SK-N-SH (cell line): ENCODE measurements at regions not wholly inside any gene's neighbourhood (a gene's known extent, or its start where the extent isn't known, plus 50 kb on each side); places are given as distances from the start of the nearest gene placed in this dataset.

ENCODE experiments used
- CTCF ChIA-PET: fragments of 300-600, 350-600 bp; formaldehyde crosslinking; extraction: SDS; loops from one replicate; lab custom pipeline; 2021; lab: Yijun Ruan, JAX
- POLR2A ChIA-PET: fragments of 350-600 bp; sonication (Branson Sonifier 250); formaldehyde crosslinking; extraction: SDS; loops from one replicate; lab custom pipeline; 2020; ENCODE audit warnings: antibody characterized with exemption, inconsistent platforms; lab: Yijun Ruan, JAX
- DNase-seq: peaks from one replicate; pipeline ENCODE4 v3.0.0; 2012
- H2AFZ ChIP-seq: fragments of 200-600 bp; sonication (generic); 2 replicates; pipeline ENCODE4 v1.8.1; 2016; ENCODE audit warnings: antibody characterized with exemption, mild to moderate bottlenecking, low read depth
- H3F3A ChIP-seq: fragments of 200-600 bp; sonication (generic); replicated peaks from 2 replicates; pipeline ENCODE3; 2016; ENCODE audit warnings: antibody characterized with exemption, mild to moderate bottlenecking; ENCODE audit not compliant: insufficient read depth
- H3K27ac ChIP-seq, 2 experiments: fragments of 200-500 bp in 1 of 2; fragments of 200-600 bp in 1 of 2; sonication (Bioruptor generic) in 1 of 2; sonication (generic), shearing (Covaris generic) in 1 of 2; 2 replicates each; pipeline versions ENCODE4 v1.5.1 to v1.6.1; 2014 to 2016; ENCODE audit warnings: low read depth in 2 of 2, inconsistent platforms in 1 of 2, low read length in 1 of 2, mild to moderate bottlenecking in 1 of 2, mixed read lengths in 1 of 2
- H3K27me3 ChIP-seq: fragments of 200-600 bp; sonication (generic), shearing (Covaris generic); 2 replicates; pipeline ENCODE4 v1.6.1; 2016; ENCODE audit warnings: mixed run types; ENCODE audit not compliant: insufficient read depth
- H3K36me3 ChIP-seq, 2 experiments: fragments of 200-500 bp in 1 of 2; fragments of 200-600 bp in 1 of 2; sonication (Bioruptor generic) in 1 of 2; sonication (generic) in 1 of 2; replicated peaks in 1 of 2; 2 replicates each; pipeline versions ENCODE3 to v1.5.1; 2014 to 2016; ENCODE audit warnings: low read length in 1 of 2, mild to moderate bottlenecking in 1 of 2; ENCODE audit not compliant: insufficient read depth in 2 of 2, control insufficient read depth in 1 of 2
- H3K4me1 ChIP-seq, 2 experiments: fragments of 200-500 bp in 1 of 2; fragments of 200-600 bp in 1 of 2; sonication (Bioruptor generic) in 1 of 2; sonication (generic), shearing (Covaris generic) in 1 of 2; 2 replicates each; pipeline versions ENCODE4 v1.5.1 to v1.6.1; 2014 to 2016; ENCODE audit warnings: low read depth in 1 of 2, low read length in 1 of 2, mixed run types in 1 of 2; ENCODE audit not compliant: insufficient read depth in 2 of 2, control insufficient read depth in 1 of 2
- H3K4me2 ChIP-seq: fragments of 200-600 bp; sonication (generic), shearing (Covaris generic); 2 replicates; pipeline ENCODE4 v1.6.1; 2017; ENCODE audit warnings: mixed run types
- H3K4me3 ChIP-seq, 2 experiments: fragments of 200-500 bp in 1 of 2; fragments of 200-600 bp in 1 of 2; sonication (Bioruptor generic) in 1 of 2; sonication (generic), shearing (Covaris generic) in 1 of 2; 2 replicates each; pipeline versions ENCODE4 v1.5.1 to v1.8.1; 2014 to 2016; ENCODE audit warnings: low read depth in 2 of 2, inconsistent platforms in 1 of 2, low read length in 1 of 2, mild to moderate bottlenecking in 1 of 2, mixed read lengths in 1 of 2, moderate library complexity in 1 of 2
- H3K79me2 ChIP-seq: fragments of 200-600 bp; sonication (generic); 2 replicates; pipeline ENCODE4 v1.8.1; 2017; ENCODE audit warnings: mild to moderate bottlenecking; ENCODE audit not compliant: insufficient read depth
- H3K9ac ChIP-seq: fragments of 200-600 bp; sonication (generic); 2 replicates; pipeline ENCODE4 v1.6.1; 2017; ENCODE audit warnings: mixed run types
- H3K9me2 ChIP-seq: fragments of 200-600 bp; sonication (generic); 2 replicates; pipeline ENCODE4 v1.6.1; 2017; ENCODE audit warnings: mixed run types
- H3K9me3 ChIP-seq: fragments of 200-600 bp; sonication (generic); 2 replicates; pipeline ENCODE4 v1.6.1; 2017; ENCODE audit warnings: mixed run types, mild to moderate bottlenecking, moderate library complexity
- H4K20me1 ChIP-seq: fragments of 200-600 bp; sonication (generic); 2 replicates; pipeline ENCODE4 v1.6.1; 2017; ENCODE audit warnings: mild to moderate bottlenecking, mixed run types; ENCODE audit not compliant: insufficient read depth
- ELF1 ChIP-seq: IDR thresholded peaks from 2 replicates; pipeline ENCODE4 v1.4.0; 2012
- EP300 ChIP-seq, 2 experiments: IDR thresholded peaks; 2 replicates each; pipeline versions ENCODE4 v1.4.0 to v1.6.1; 2012; ENCODE audit warnings: borderline replicate concordance in 1 of 2, low read depth in 1 of 2, low read length in 1 of 2
- EZH2phosphoT487 ChIP-seq: fragments of 200-600 bp; sonication (generic); IDR thresholded peaks from 2 replicates; pipeline ENCODE4 v1.6.1; 2017; ENCODE audit warnings: low read depth, mixed run types, mild to moderate bottlenecking, antibody characterized with exemption, moderate library complexity, borderline replicate concordance
- FOSL2 ChIP-seq: IDR thresholded peaks from 2 replicates; pipeline ENCODE4 v1.4.0; 2012; ENCODE audit warnings: low read depth, mild to moderate bottlenecking, moderate library complexity, borderline replicate concordance
- GABPA ChIP-seq: IDR thresholded peaks from 2 replicates; pipeline ENCODE4 v1.4.0; 2012; ENCODE audit warnings: low read depth, mild to moderate bottlenecking
- GATA2 ChIP-seq: sonication (generic); formaldehyde crosslinking; IDR thresholded peaks from 2 replicates; pipeline ENCODE4 v1.5.0; 2020; ENCODE audit warnings: mild to moderate bottlenecking, missing genetic modification reagents
- IRF3 ChIP-seq: fragments of 150-350 bp; IDR thresholded peaks from 2 replicates; pipeline ENCODE4 v1.6.1; 2016; ENCODE audit warnings: mild to moderate bottlenecking, low read depth, low read length
- JUND ChIP-seq: IDR thresholded peaks from 2 replicates; pipeline ENCODE4 v1.4.0; 2012
- MEF2A ChIP-seq: IDR thresholded peaks from 2 replicates; pipeline ENCODE4 v1.4.0; 2012; ENCODE audit warnings: low read depth, borderline replicate concordance
- MXI1 ChIP-seq: IDR thresholded peaks from 2 replicates; pipeline ENCODE4 v1.6.1; 2012; ENCODE audit warnings: mild to moderate bottlenecking, low read depth, low read length, improper control_type of control experiment
- NFIC ChIP-seq: IDR thresholded peaks from 2 replicates; pipeline ENCODE4 v1.4.0; 2012; ENCODE audit warnings: borderline replicate concordance
- RAD21 ChIP-seq: IDR thresholded peaks from 2 replicates; pipeline ENCODE4 v1.6.1; 2012; ENCODE audit warnings: mild to moderate bottlenecking, low read length
- RCOR1 ChIP-seq: fragments of 150-350 bp; IDR thresholded peaks from 2 replicates; pipeline ENCODE4 v1.6.1; 2017; ENCODE audit warnings: antibody characterized with exemption, low read length
- REST ChIP-seq: IDR thresholded peaks from 2 replicates; pipeline ENCODE4 v1.6.1; 2012; ENCODE audit warnings: mild to moderate bottlenecking, low read depth, low read length, moderate library complexity
- SIN3A ChIP-seq: IDR thresholded peaks from 2 replicates; pipeline ENCODE4 v1.6.1; 2012; ENCODE audit warnings: low read depth, mild to moderate bottlenecking, low read length, moderate library complexity, borderline replicate concordance
- SMC3 ChIP-seq: IDR thresholded peaks from 2 replicates; pipeline ENCODE4 v1.6.1; 2012; ENCODE audit warnings: low read depth, low read length, improper control_type of control experiment
- TAF1 ChIP-seq: IDR thresholded peaks from 2 replicates; pipeline ENCODE4 v1.6.1; 2012; ENCODE audit warnings: low read depth, mild to moderate bottlenecking, low read length, moderate library complexity, borderline replicate concordance
- TCF12 ChIP-seq: IDR thresholded peaks from 2 replicates; pipeline ENCODE4 v1.4.0; 2012
- USF1 ChIP-seq: IDR thresholded peaks from 2 replicates; pipeline ENCODE4 v1.4.0; 2012; ENCODE audit warnings: low read depth, borderline replicate concordance
- USF2 ChIP-seq: fragments of 150-350 bp; IDR thresholded peaks from 2 replicates; pipeline ENCODE4 v1.6.1; 2017; ENCODE audit warnings: antibody characterized with exemption, low read length, low read depth, borderline replicate concordance
- YY1 ChIP-seq: IDR thresholded peaks from 2 replicates; pipeline ENCODE4 v1.4.0; 2012; ENCODE audit warnings: low read depth, mild to moderate bottlenecking
- WGBS: methylation state at CpG from one replicate; pipeline ENCODE4 v1.1.6; 2017; ENCODE audit warnings: low lambda C conversion rate; 5-methylcytosine and 5-hydroxymethylcytosine counted together

- no peak for TF ChIP-seq RAD21
- TF ChIP-seq RCOR1 = no peak
- TF ChIP-seq NFIC = no peak
- no peak for TF ChIP-seq TAF1
- TF ChIP-seq JUND = no peak
- no peak for TF ChIP-seq MXI1
- TF ChIP-seq FOSL2 = no peak
- no peak for TF ChIP-seq YY1
- TF ChIP-seq, all 33 proteins: peak for 0
- no peaks in the 10 kb centered on the region for H3K9me3 ChIP-seq
- DNase-seq = no peak
- no peak overlapping the region for H3K4me2 ChIP-seq
- ChIA-PET CTCF (no interaction called here), POLR2A (no interaction called here)
- no peaks in the 10 kb centered on the region for H3K9me2 ChIP-seq
- no peak overlapping the region for H3K27ac ChIP-seq
- no peaks in the 10 kb centered on the region for H3K27me3 ChIP-seq
- H4K20me1 ChIP-seq = no peaks in the 10 kb centered on the region
- H3F3A ChIP-seq = no peaks in the 10 kb centered on the region
- H2AFZ ChIP-seq = no peak overlapping the region
- no peak overlapping the region for H3K9ac ChIP-seq
- no peaks in the 10 kb centered on the region for H3K79me2 ChIP-seq
- no peaks in the 10 kb centered on the region for H3K36me3 ChIP-seq
- no peak overlapping the region for H3K4me3 ChIP-seq
- 21% methylated on average over 4 of the region's 4 CpGs for WGBS
- no peaks in the 10 kb centered on the region for H3K4me1 ChIP-seq
Observed at GRCh38 chr19:56976300-56976699, 135.8 kb upstream of the PEG3 start.

- Histone ChIP-seq H3K9me2 (no peaks in the 10 kb centered on the region), H4K20me1 (no peaks in the 10 kb centered on the region), H3K4me2 (no peak overlapping the region), H3K27me3 (no peaks in the 10 kb centered on the region), H3K4me3 (no peak overlapping the region)
- CTCF ChIA-PET = no interaction called here
- TF ChIP-seq TCF12 = no peak
- no peak for TF ChIP-seq IRF3
- no peak for TF ChIP-seq ELF1
- TF ChIP-seq REST = no peak
- TF ChIP-seq SMC3 = no peak
- no peak for TF ChIP-seq GABPA
- TF ChIP-seq MEF2A = no peak
- TF ChIP-seq EZH2phosphoT487 = no peak
- TF ChIP-seq USF2 = no peak
- no peak for TF ChIP-seq EP300 (IDR thresholded peaks at IDR 0.05; ENCODE audit: borderline replicate concordance in 1 of 2, low read depth in 1 of 2, low read length in 1 of 2)
- no peak for TF ChIP-seq SIN3A
- TF ChIP-seq USF1 = no peak
- TF ChIP-seq JUND = no peak
- TF ChIP-seq GATA2 (CRISPR knock-in tag) = no peak
- no peak for TF ChIP-seq YY1
- TF ChIP-seq TAF1 = no peak
- TF ChIP-seq RAD21 = no peak
- TF ChIP-seq, all 33 proteins: peak for 0
- Histone ChIP-seq H3K36me3 (no peaks in the 10 kb centered on the region), H3K4me1 (no peaks in the 10 kb centered on the region), H3K9ac (no peak overlapping the region), H2AFZ (no peak overlapping the region), H3K27ac (no peak overlapping the region), H3F3A (no peaks in the 10 kb centered on the region), H3K79me2 (no peaks in the 10 kb centered on the region), H3K9me3 (no peaks in the 10 kb centered on the region)
- WGBS = 35% methylated on average over 14 of the region's 14 CpGs
- POLR2A ChIA-PET = no interaction called here
- no peak for DNase-seq
Observed at GRCh38 chr19:56976995-56977906, 136.7 kb upstream of the PEG3 start.
